WTC11 (cell line): ENCODE measurements at regions not wholly inside any gene's neighbourhood (a gene's known extent, or its start where the extent isn't known, plus 50 kb on each side); places are given as distances from the start of the nearest gene placed in this dataset.

Source experiments
- ATAC-seq: fragments of 200-7000 bp; cut with Tn5 transposase; 2 replicates; pipeline ENCODE4 v1.10.0; 2021; ENCODE audit warnings: mild to moderate bottlenecking, moderate library complexity
- CTCF ChIA-PET: fragments of 300-600 bp; sonication (Branson Sonifier 250); formaldehyde crosslinking; loops from one replicate; lab custom pipeline; 2021; ENCODE audit warnings: antibody characterized with exemption; lab: Charles Lee
- POLR2A ChIA-PET: fragments of 350-600 bp; sonication (Branson Sonifier 250); formaldehyde crosslinking; loops from one replicate; lab custom pipeline; 2021; ENCODE audit warnings: antibody characterized with exemption; lab: Charles Lee
- DNase-seq: peaks from one replicate; pipeline ENCODE4 v3.0.0; 2021; ENCODE audit warnings: low spot score
- H3K27ac Mint-ChIP-seq: 2 replicates; pipeline ENCODE4 v1.8.0; 2021; ENCODE audit warnings: mixed read lengths
- H3K27me3 Mint-ChIP-seq: 2 replicates; pipeline ENCODE4 v1.8.0; 2021; ENCODE audit warnings: low read depth, mild to moderate bottlenecking, moderate library complexity, mixed read lengths
- H3K36me3 Mint-ChIP-seq: 2 replicates; pipeline ENCODE4 v1.8.0; 2021; ENCODE audit warnings: mixed read lengths
- H3K4me1 Mint-ChIP-seq: 2 replicates; pipeline ENCODE4 v1.8.0; 2022; ENCODE audit warnings: mixed read lengths
- H3K4me3 Mint-ChIP-seq: 2 replicates; pipeline ENCODE4 v1.8.0; 2021; ENCODE audit warnings: mild to moderate bottlenecking, moderate library complexity, mixed read lengths
- H3K9me3 Mint-ChIP-seq: 2 replicates; pipeline ENCODE4 v1.8.0; 2021; ENCODE audit warnings: mixed read lengths
- ATF1 ChIP-seq: sonication (generic); formaldehyde crosslinking; IDR thresholded peaks from 2 replicates; pipeline ENCODE4 v1.8.1; 2023; ENCODE audit warnings: mild to moderate bottlenecking, moderate library complexity, missing genetic modification reagents
- ESRRA ChIP-seq: sonication (generic); formaldehyde crosslinking; IDR thresholded peaks from 2 replicates; pipeline ENCODE4 v1.8.1; 2022; ENCODE audit warnings: mild to moderate bottlenecking, missing genetic modification reagents, borderline replicate concordance
- HMGA2 ChIP-seq: fragments of 250-450 bp; sonication (Bioruptor Pico); IDR thresholded peaks from 2 replicates; pipeline ENCODE4 v1.4.0; 2021; ENCODE audit warnings: mild to moderate bottlenecking, moderate library complexity
- JAZF1 ChIP-seq: fragments of 250-450 bp; sonication (Bioruptor Pico); IDR thresholded peaks from 2 replicates; pipeline ENCODE4 v1.9.0; 2021; ENCODE audit warnings: moderate library complexity, mild to moderate bottlenecking, inconsistent platforms
- KAT7 ChIP-seq: sonication (generic); formaldehyde crosslinking; IDR thresholded peaks from 2 replicates; pipeline ENCODE4 v1.8.1; 2023; ENCODE audit warnings: missing genetic modification reagents, mild to moderate bottlenecking, borderline replicate concordance
- MXD4 ChIP-seq: fragments of 250-450 bp; sonication (Bioruptor Pico); IDR thresholded peaks from 2 replicates; pipeline ENCODE4 v1.8.0; 2021; ENCODE audit warnings: mild to moderate bottlenecking, moderate library complexity, borderline replicate concordance
- NFATC4 ChIP-seq: fragments of 250-450 bp; sonication (Bioruptor Pico); IDR thresholded peaks from 2 replicates; pipeline ENCODE4 v1.9.0; 2021; ENCODE audit warnings: mild to moderate bottlenecking
- PRRX2 ChIP-seq: fragments of 250-450 bp; sonication (Bioruptor Pico); IDR thresholded peaks from 2 replicates; pipeline ENCODE4 v1.8.0; 2021; ENCODE audit warnings: mild to moderate bottlenecking
- SMAD4 ChIP-seq: sonication (generic); formaldehyde crosslinking; IDR thresholded peaks from 2 replicates; pipeline ENCODE4 v1.8.0; 2022; ENCODE audit warnings: mild to moderate bottlenecking, missing genetic modification reagents
- ZNF219 ChIP-seq: sonication (generic); formaldehyde crosslinking; IDR thresholded peaks from 2 replicates; pipeline ENCODE4 v1.8.0; 2023; ENCODE audit warnings: missing genetic modification reagents, mild to moderate bottlenecking, borderline replicate concordance
- ZNF423 ChIP-seq: fragments of 250-450 bp; sonication (Bioruptor Pico); IDR thresholded peaks from 2 replicates; pipeline ENCODE4 v2.1.2; 2022; ENCODE audit warnings: mild to moderate bottlenecking, moderate library complexity
- TF ChIP-seq, protein P1 (sequence below): fragments of 250-450 bp; sonication (Bioruptor Pico); IDR thresholded peaks from 2 replicates; pipeline ENCODE4 v1.9.0; 2021; ENCODE audit warnings: moderate library complexity, mild to moderate bottlenecking, inconsistent platforms, borderline replicate concordance
- TF ChIP-seq, protein P2 (sequence below): sonication (generic); formaldehyde crosslinking; IDR thresholded peaks from 2 replicates; pipeline ENCODE4 v1.8.1; 2023; ENCODE audit warnings: mild to moderate bottlenecking, missing genetic modification reagents, moderate library complexity
- TF ChIP-seq, protein P3 (sequence below): sonication (generic); formaldehyde crosslinking; IDR thresholded peaks from 2 replicates; pipeline ENCODE4 v1.8.1; 2023; ENCODE audit warnings: mild to moderate bottlenecking, missing genetic modification reagents, borderline replicate concordance
- TF ChIP-seq, protein P4 (sequence below): sonication (generic); formaldehyde crosslinking; IDR thresholded peaks from 2 replicates; pipeline ENCODE4 v1.8.1; 2022; ENCODE audit warnings: missing genetic modification reagents, borderline replicate concordance
- TF ChIP-seq, protein P5 (sequence below): sonication (generic); formaldehyde crosslinking; IDR thresholded peaks from 2 replicates; pipeline ENCODE4 v1.8.1; 2023; ENCODE audit warnings: mild to moderate bottlenecking, missing genetic modification reagents
- TF ChIP-seq, protein P6 (sequence below): sonication (generic); formaldehyde crosslinking; IDR thresholded peaks from 2 replicates; pipeline ENCODE4 v1.8.0; 2023; ENCODE audit warnings: mild to moderate bottlenecking, missing genetic modification reagents
- TF ChIP-seq, protein P7 (sequence below): sonication (generic); formaldehyde crosslinking; IDR thresholded peaks from 2 replicates; pipeline ENCODE4 v1.8.0; 2022; ENCODE audit warnings: mild to moderate bottlenecking, missing genetic modification reagents
- TF ChIP-seq, protein P8 (sequence below): sonication (generic); formaldehyde crosslinking; IDR thresholded peaks from 2 replicates; pipeline ENCODE4 v1.8.0; 2022; ENCODE audit warnings: mild to moderate bottlenecking, missing genetic modification reagents

DNA sequence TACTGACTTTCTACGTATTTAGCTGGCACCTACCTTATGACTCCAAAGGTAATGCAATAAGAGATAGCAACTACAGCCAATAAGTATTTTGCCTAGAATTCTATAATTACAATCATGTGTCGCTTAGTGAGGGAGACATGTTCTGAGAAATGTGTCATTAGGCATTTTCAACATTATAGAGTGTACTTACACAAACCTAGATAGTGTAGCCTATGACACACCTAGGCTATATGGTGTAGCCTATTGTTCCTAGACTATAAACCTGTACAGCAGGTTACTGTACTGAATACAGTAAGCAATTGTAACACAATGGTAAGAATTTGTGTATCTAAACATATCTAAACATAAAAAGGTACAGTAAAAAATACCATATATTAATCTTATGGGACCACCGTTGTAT is 363.4 kb upstream of the DPH6 start:
- Mint-ChIP-seq H3K27me3 (no peaks in the 10 kb centered on the region), H3K4me3 (no peak overlapping the region)
- CTCF ChIA-PET, result no interaction called here

More for the DNA sequence above, 363.4 kb upstream of the DPH6 start:
- Mint-ChIP-seq H3K4me1 (no peaks in the 10 kb centered on the region), H3K27ac (no peak overlapping the region), H3K9me3 (no peaks in the 10 kb centered on the region), H3K36me3 (no peaks in the 10 kb centered on the region)
- no peak for DNase-seq
- ATAC-seq, result no peak
- TF ChIP-seq, protein P1, sequence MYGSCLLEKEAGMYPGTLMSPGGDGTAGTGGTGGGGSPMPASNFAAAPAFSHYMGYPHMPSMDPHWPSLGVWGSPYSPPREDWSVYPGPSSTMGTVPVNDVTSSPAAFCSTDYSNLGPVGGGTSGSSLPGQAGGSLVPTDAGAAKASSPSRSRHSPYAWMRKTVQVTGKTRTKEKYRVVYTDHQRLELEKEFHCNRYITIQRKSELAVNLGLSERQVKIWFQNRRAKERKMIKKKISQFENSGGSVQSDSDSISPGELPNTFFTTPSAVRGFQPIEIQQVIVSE (CRISPR knock-in tag), result no peak
- TF ChIP-seq PRRX2 (no peak), KAT7 (CRISPR knock-in tag) (no peak), ATF1 (CRISPR knock-in tag) (no peak), ESRRA (CRISPR knock-in tag) (no peak), SMAD4 (CRISPR knock-in tag) (no peak), HMGA2 (CRISPR knock-in tag) (no peak), ZNF219 (CRISPR knock-in tag) (no peak), MXD4 (no peak), NFATC4 (no peak), JAZF1 (CRISPR knock-in tag) (no peak), ZNF423 (no peak)
- TF ChIP-seq, protein P2, sequence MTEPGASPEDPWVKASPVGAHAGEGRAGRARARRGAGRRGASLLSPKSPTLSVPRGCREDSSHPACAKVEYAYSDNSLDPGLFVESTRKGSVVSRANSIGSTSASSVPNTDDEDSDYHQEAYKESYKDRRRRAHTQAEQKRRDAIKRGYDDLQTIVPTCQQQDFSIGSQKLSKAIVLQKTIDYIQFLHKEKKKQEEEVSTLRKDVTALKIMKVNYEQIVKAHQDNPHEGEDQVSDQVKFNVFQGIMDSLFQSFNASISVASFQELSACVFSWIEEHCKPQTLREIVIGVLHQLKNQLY (CRISPR knock-in tag), result no peak
- TF ChIP-seq, protein P3, sequence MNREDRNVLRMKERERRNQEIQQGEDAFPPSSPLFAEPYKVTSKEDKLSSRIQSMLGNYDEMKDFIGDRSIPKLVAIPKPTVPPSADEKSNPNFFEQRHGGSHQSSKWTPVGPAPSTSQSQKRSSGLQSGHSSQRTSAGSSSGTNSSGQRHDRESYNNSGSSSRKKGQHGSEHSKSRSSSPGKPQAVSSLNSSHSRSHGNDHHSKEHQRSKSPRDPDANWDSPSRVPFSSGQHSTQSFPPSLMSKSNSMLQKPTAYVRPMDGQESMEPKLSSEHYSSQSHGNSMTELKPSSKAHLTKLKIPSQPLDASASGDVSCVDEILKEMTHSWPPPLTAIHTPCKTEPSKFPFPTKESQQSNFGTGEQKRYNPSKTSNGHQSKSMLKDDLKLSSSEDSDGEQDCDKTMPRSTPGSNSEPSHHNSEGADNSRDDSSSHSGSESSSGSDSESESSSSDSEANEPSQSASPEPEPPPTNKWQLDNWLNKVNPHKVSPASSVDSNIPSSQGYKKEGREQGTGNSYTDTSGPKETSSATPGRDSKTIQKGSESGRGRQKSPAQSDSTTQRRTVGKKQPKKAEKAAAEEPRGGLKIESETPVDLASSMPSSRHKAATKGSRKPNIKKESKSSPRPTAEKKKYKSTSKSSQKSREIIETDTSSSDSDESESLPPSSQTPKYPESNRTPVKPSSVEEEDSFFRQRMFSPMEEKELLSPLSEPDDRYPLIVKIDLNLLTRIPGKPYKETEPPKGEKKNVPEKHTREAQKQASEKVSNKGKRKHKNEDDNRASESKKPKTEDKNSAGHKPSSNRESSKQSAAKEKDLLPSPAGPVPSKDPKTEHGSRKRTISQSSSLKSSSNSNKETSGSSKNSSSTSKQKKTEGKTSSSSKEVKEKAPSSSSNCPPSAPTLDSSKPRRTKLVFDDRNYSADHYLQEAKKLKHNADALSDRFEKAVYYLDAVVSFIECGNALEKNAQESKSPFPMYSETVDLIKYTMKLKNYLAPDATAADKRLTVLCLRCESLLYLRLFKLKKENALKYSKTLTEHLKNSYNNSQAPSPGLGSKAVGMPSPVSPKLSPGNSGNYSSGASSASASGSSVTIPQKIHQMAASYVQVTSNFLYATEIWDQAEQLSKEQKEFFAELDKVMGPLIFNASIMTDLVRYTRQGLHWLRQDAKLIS (CRISPR knock-in tag), result no peak
- TF ChIP-seq, protein P4, sequence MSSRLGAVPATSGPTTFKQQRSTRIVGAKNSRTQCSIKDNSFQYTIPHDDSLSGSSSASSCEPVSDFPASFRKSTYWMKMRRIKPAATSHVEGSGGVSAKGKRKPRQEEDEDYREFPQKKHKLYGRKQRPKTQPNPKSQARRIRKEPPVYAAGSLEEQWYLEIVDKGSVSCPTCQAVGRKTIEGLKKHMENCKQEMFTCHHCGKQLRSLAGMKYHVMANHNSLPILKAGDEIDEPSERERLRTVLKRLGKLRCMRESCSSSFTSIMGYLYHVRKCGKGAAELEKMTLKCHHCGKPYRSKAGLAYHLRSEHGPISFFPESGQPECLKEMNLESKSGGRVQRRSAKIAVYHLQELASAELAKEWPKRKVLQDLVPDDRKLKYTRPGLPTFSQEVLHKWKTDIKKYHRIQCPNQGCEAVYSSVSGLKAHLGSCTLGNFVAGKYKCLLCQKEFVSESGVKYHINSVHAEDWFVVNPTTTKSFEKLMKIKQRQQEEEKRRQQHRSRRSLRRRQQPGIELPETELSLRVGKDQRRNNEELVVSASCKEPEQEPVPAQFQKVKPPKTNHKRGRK (CRISPR knock-in tag), result no peak
- TF ChIP-seq, protein P5, sequence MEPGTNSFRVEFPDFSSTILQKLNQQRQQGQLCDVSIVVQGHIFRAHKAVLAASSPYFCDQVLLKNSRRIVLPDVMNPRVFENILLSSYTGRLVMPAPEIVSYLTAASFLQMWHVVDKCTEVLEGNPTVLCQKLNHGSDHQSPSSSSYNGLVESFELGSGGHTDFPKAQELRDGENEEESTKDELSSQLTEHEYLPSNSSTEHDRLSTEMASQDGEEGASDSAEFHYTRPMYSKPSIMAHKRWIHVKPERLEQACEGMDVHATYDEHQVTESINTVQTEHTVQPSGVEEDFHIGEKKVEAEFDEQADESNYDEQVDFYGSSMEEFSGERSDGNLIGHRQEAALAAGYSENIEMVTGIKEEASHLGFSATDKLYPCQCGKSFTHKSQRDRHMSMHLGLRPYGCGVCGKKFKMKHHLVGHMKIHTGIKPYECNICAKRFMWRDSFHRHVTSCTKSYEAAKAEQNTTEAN (CRISPR knock-in tag), result no peak
- TF ChIP-seq, protein P6, sequence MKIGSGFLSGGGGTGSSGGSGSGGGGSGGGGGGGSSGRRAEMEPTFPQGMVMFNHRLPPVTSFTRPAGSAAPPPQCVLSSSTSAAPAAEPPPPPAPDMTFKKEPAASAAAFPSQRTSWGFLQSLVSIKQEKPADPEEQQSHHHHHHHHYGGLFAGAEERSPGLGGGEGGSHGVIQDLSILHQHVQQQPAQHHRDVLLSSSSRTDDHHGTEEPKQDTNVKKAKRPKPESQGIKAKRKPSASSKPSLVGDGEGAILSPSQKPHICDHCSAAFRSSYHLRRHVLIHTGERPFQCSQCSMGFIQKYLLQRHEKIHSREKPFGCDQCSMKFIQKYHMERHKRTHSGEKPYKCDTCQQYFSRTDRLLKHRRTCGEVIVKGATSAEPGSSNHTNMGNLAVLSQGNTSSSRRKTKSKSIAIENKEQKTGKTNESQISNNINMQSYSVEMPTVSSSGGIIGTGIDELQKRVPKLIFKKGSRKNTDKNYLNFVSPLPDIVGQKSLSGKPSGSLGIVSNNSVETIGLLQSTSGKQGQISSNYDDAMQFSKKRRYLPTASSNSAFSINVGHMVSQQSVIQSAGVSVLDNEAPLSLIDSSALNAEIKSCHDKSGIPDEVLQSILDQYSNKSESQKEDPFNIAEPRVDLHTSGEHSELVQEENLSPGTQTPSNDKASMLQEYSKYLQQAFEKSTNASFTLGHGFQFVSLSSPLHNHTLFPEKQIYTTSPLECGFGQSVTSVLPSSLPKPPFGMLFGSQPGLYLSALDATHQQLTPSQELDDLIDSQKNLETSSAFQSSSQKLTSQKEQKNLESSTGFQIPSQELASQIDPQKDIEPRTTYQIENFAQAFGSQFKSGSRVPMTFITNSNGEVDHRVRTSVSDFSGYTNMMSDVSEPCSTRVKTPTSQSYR, result no peak
- TF ChIP-seq, protein P7, sequence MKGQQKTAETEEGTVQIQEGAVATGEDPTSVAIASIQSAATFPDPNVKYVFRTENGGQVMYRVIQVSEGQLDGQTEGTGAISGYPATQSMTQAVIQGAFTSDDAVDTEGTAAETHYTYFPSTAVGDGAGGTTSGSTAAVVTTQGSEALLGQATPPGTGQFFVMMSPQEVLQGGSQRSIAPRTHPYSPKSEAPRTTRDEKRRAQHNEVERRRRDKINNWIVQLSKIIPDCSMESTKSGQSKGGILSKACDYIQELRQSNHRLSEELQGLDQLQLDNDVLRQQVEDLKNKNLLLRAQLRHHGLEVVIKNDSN (CRISPR knock-in tag), result no peak
- TF ChIP-seq, protein P8, sequence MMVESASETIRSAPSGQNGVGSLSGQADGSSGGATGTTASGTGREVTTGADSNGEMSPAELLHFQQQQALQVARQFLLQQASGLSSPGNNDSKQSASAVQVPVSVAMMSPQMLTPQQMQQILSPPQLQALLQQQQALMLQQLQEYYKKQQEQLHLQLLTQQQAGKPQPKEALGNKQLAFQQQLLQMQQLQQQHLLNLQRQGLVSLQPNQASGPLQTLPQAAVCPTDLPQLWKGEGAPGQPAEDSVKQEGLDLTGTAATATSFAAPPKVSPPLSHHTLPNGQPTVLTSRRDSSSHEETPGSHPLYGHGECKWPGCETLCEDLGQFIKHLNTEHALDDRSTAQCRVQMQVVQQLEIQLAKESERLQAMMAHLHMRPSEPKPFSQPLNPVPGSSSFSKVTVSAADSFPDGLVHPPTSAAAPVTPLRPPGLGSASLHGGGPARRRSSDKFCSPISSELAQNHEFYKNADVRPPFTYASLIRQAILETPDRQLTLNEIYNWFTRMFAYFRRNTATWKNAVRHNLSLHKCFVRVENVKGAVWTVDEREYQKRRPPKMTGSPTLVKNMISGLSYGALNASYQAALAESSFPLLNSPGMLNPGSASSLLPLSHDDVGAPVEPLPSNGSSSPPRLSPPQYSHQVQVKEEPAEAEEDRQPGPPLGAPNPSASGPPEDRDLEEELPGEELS (CRISPR knock-in tag), result no peak
- POLR2A ChIA-PET, result no interaction called here
